Left renal pelvis (tissue), 4 donors: ENCODE measurements at regions not wholly inside any gene's neighbourhood (a gene's known extent, or its start where the extent isn't known, plus 50 kb on each side); places are given as distances from the start of the nearest gene placed in this dataset.
A peak's percentile ranks its signal among the peaks of the same experiment; 100 is the strongest.
"Not testable (repeated sequence)": the region's sequence is repeated elsewhere in the genome, so short reads cannot be mapped to it uniquely, and the experiment has no call there.

Experiments used
- DNase-seq, 4 donors: peaks; one replicate each; pipeline ENCODE4 v3.0.0-alpha.2; 2013; ENCODE audit warnings: low read depth in 4 of 4, low spot score in 3 of 4

GRCh38 chr12:28973491-28973890, 175.6 kb upstream of the FAR2 start:
- no peak for DNase-seq

- DNase-seq = no peak
Measured at GRCh38 chr12:28974166-28974565, 174.9 kb upstream of the FAR2 start.

GRCh38 chr12:28974883-28975282, 174.2 kb upstream of the FAR2 start:
- DNase-seq = no peak

GRCh38 chr12:28975564-28976340, 173.3 kb upstream of the FAR2 start:
- no peak for DNase-seq

- DNase-seq = no peak
Measured at GRCh38 chr12:28980436-28980835, 168.6 kb upstream of the FAR2 start.

- no peak for DNase-seq
Measured at GRCh38 chr12:28987538-28988324, 161.3 kb upstream of the FAR2 start.

GRCh38 chr12:28988325-28988704, 160.8 kb upstream of the FAR2 start:
- no peak for DNase-seq

- no peak for DNase-seq
Measured at GRCh38 chr12:28991626-28992025, 157.5 kb upstream of the FAR2 start.

GRCh38 chr12:28993720-28994119, 155.4 kb upstream of the FAR2 start:
- no peak for DNase-seq

GRCh38 chr12:28994179-28994715, 154.8 kb upstream of the FAR2 start:
- no peak for DNase-seq

GRCh38 chr12:28996688-28997087, 152.4 kb upstream of the FAR2 start:
- no peak for DNase-seq

- peak in 2 of 4 donors; percentile 3 to 10 for DNase-seq
Measured at GRCh38 chr12:28998662-28999120, 150.4 kb upstream of the FAR2 start.

GRCh38 chr12:29004066-29004935, 144.8 kb upstream of the FAR2 start:
- no peak for DNase-seq

- no peak for DNase-seq
Measured at GRCh38 chr12:29004936-29005304, 144.2 kb upstream of the FAR2 start.

GRCh38 chr12:29008786-29009185, 140.3 kb upstream of the FAR2 start:
- DNase-seq = no peak

GRCh38 chr12:29012673-29013072, 136.4 kb upstream of the FAR2 start:
- no peak for DNase-seq

GRCh38 chr12:29017532-29017931, 131.5 kb upstream of the FAR2 start:
- DNase-seq = not testable (repeated sequence)

GRCh38 chr12:29023436-29024076, 125.5 kb upstream of the FAR2 start:
- no peak for DNase-seq

- no peak for DNase-seq
Measured at GRCh38 chr12:29024117-29024516, 125.0 kb upstream of the FAR2 start.

GRCh38 chr12:29025937-29026336, 123.1 kb upstream of the FAR2 start:
- no peak for DNase-seq
